GM18511 (cell line): ENCODE measurements at regions not wholly inside any gene's neighbourhood (a gene's known extent, or its start where the extent isn't known, plus 50 kb on each side); places are given as distances from the start of the nearest gene placed in this dataset.

Source experiments
- ATAC-seq: cut with Tn5 transposase; IDR thresholded peaks from one replicate; pipeline ENCODE4 v1.9.1; 2021; ENCODE audit warnings: mild to moderate bottlenecking, moderate library complexity; ENCODE audit not compliant: unreplicated experiment

GRCh38 chr9:103397868-103398600 lies 402.9 kb downstream of the CYLC2 start:
- ATAC-seq, result peak; percentile 99

- no peak for ATAC-seq
These were observed 404.4 kb downstream of the CYLC2 start for GRCh38 chr9:103399535-103399934.

- ATAC-seq, result no peak
These were observed 412.1 kb downstream of the CYLC2 start for GRCh38 chr9:103407260-103407659.

GRCh38 chr9:103410059-103410458 lies 414.9 kb downstream of the CYLC2 start:
- ATAC-seq, result no peak

- ATAC-seq, result no peak
These were observed 432.6 kb downstream of the CYLC2 start for GRCh38 chr9:103427696-103428095.

GRCh38 chr9:103430469-103430868 lies 435.3 kb downstream of the CYLC2 start:
- ATAC-seq, result no peak

- no peak for ATAC-seq
These were observed 436.7 kb downstream of the CYLC2 start for GRCh38 chr9:103431809-103432208.

GRCh38 chr9:103444176-103444575 lies 449.0 kb downstream of the CYLC2 start:
- no peak for ATAC-seq

- ATAC-seq, result no peak
These were observed 463.7 kb downstream of the CYLC2 start for GRCh38 chr9:103458826-103459225.

GRCh38 chr9:103471241-103471640 lies 476.1 kb downstream of the CYLC2 start:
- ATAC-seq, result no peak

- no peak for ATAC-seq
These were observed 479.0 kb downstream of the CYLC2 start for GRCh38 chr9:103474156-103474555.

- no peak for ATAC-seq
These were observed 488.5 kb downstream of the CYLC2 start for GRCh38 chr9:103483471-103484096.

- no peak for ATAC-seq
These were observed 490.0 kb downstream of the CYLC2 start for GRCh38 chr9:103485138-103485537.

GRCh38 chr9:103514767-103515166 lies 519.6 kb downstream of the CYLC2 start:
- ATAC-seq, result no peak

GRCh38 chr9:103522409-103522808 lies 527.3 kb downstream of the CYLC2 start:
- ATAC-seq, result no peak

- ATAC-seq, result no peak
These were observed 535.8 kb downstream of the CYLC2 start for GRCh38 chr9:103530934-103531333.

GRCh38 chr9:103533318-103533717 lies 538.2 kb downstream of the CYLC2 start:
- no peak for ATAC-seq

GRCh38 chr9:103537426-103537825 lies 542.3 kb downstream of the CYLC2 start:
- no peak for ATAC-seq

- no peak for ATAC-seq
These were observed 548.8 kb upstream of the SMC2 start for GRCh38 chr9:103545260-103545659.

GRCh38 chr9:103552712-103553111 lies 541.4 kb upstream of the SMC2 start:
- no peak for ATAC-seq

GRCh38 chr9:103574056-103574455 lies 520.1 kb upstream of the SMC2 start:
- ATAC-seq, result no peak

- ATAC-seq, result no peak
These were observed 507.4 kb upstream of the SMC2 start for GRCh38 chr9:103586721-103587120.

GRCh38 chr9:103601287-103601686 lies 492.8 kb upstream of the SMC2 start:
- ATAC-seq, result no peak
